Activated naive CD4-positive, alpha-beta T cell treated with anti-CD3 and anti-CD28 coated beads, Interleukin-2, amount 10 ng/mL, durations not matched to agents 7 days and 5 days (primary cell): ENCODE measurements at regions not wholly inside any gene's neighbourhood (a gene's known extent, or its start where the extent isn't known, plus 50 kb on each side); places are given as distances from the start of the nearest gene placed in this dataset.
"Not testable (repeated sequence)": the region's sequence is repeated elsewhere in the genome, so short reads cannot be mapped to it uniquely, and the experiment has no call there.

Experiments
- CTCF ChIA-PET: fragments of 350-600 bp; sonication (Branson Sonifier 250); formaldehyde crosslinking; loops from one replicate; lab custom pipeline; 2021; ENCODE audit warnings: antibody characterized with exemption; lab: Charles Lee
- DNase-seq: peaks from one replicate; pipeline ENCODE4 v3.0.0-alpha.2; 2020
- H3K27ac Mint-ChIP-seq: one replicate; pipeline ENCODE4 v1.8.0; 2021; ENCODE audit warnings: mild to moderate bottlenecking, moderate library complexity, mixed read lengths
- H3K27me3 Mint-ChIP-seq: one replicate; pipeline ENCODE4 v1.8.0; 2021; ENCODE audit warnings: mild to moderate bottlenecking, mixed read lengths
- H3K36me3 Mint-ChIP-seq: one replicate; pipeline ENCODE4 v1.8.0; 2021; ENCODE audit warnings: mixed read lengths
- H3K4me1 Mint-ChIP-seq: one replicate; pipeline ENCODE4 v1.8.0; 2021; ENCODE audit warnings: mixed read lengths
- H3K4me3 Mint-ChIP-seq: one replicate; pipeline ENCODE4 v1.8.0; 2021; ENCODE audit warnings: mild to moderate bottlenecking, moderate library complexity, mixed read lengths
- H3K9me3 Mint-ChIP-seq: one replicate; pipeline ENCODE4 v1.8.0; 2021; ENCODE audit warnings: mixed read lengths

DNA sequence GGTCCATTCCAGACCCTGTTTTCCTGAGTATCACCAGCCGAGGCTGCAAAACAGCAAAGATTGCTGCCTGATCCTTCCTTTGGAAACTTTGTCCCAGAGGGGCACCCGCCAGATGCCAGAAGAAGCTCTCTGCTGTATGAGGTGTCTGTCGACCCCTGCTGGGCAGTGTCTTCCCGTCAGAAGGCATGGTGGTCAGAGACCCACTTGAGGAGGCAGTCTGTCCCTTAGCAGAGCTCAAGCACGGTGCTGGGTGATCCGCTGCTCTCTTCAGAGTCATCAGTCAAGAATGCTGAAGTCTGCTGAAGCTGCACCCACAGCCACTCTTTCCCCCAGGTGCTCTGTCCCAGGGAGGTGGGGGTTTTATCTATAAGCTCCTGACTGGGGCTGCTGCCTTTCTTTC, 1121.2 kb downstream of the NSUN3 start:
- no peaks in the 10 kb centered on the region for H3K27me3 Mint-ChIP-seq
- no peaks in the 10 kb centered on the region for H3K4me1 Mint-ChIP-seq
- no peak overlapping the region for H3K4me3 Mint-ChIP-seq
- peaks cover 13% of the 10 kb centered on the region for H3K9me3 Mint-ChIP-seq
- no peak for DNase-seq
- H3K27ac Mint-ChIP-seq: no peak overlapping the region
- H3K36me3 Mint-ChIP-seq: no peaks in the 10 kb centered on the region
- CTCF ChIA-PET: no interaction called here

DNA sequence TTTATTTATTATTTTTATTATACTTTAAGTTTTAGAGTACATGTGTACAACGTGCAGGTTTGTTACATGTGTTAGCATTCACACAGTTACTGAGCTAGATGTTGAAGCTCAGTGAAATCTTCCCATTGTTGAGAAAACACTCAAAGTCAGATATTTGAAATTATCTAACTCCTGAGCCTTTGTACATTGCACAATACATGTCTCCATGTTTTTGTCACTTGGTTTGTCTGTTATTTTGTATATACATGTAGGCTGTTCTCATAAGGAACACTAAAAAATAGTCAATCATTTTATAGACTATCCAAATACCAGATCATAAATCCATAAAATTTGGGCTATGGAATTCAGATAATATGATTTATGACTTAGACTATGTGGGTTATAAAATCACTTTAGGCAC, 1126.5 kb downstream of the NSUN3 start:
- Mint-ChIP-seq H3K27ac (no peak overlapping the region), H3K36me3 (no peaks in the 10 kb centered on the region), H3K4me3 (no peak overlapping the region), H3K9me3 (no peaks in the 10 kb centered on the region), H3K4me1 (no peaks in the 10 kb centered on the region), H3K27me3 (no peaks in the 10 kb centered on the region)
- CTCF ChIA-PET: no interaction called here
- DNase-seq: no peak

DNA sequence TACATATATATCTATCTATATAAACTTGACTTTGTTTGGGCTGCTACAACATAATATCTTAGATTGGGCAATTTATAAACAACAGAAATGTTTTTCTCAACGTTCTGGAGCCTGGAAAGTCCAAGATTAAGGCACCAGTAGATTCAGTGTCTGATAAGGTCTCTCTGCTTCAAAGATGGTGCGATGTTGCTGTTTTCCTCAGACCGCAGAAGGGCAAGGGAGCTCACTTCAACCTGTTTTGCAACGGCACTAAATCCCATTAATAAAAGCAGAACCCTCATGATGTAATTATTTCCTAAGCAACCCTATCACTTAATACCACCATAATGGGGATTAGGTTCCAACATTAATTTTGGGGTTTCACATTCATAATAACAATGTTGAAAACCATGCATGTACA, 1134.8 kb downstream of the NSUN3 start:
- DNase-seq: no peak
- CTCF ChIA-PET: no interaction called here
- no peak overlapping the region for H3K27ac Mint-ChIP-seq
- H3K27me3 Mint-ChIP-seq: no peaks in the 10 kb centered on the region
- peaks cover 2% of the 10 kb centered on the region for H3K9me3 Mint-ChIP-seq
- no peaks in the 10 kb centered on the region for H3K4me1 Mint-ChIP-seq
- H3K36me3 Mint-ChIP-seq: no peaks in the 10 kb centered on the region
- H3K4me3 Mint-ChIP-seq: no peak overlapping the region

DNA sequence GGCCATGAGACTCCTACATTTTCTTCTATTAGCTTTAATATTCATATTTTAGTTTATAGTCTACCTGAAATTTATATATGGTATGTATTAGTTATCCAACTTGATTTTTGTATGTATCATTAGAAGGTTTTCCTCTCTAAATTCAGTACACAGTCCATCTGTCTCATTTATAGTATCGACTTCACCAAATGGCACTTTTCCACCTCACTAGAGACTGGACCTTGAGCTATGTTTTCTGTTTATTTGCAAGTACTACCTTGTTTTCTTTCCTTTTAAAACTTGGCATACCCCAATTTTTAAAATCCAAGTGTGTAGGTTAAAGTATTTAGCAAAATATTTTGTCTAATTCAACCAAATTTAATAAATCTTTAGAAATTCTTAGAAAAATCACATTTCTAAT, 1137.5 kb downstream of the NSUN3 start:
- CTCF ChIA-PET: no interaction called here
- H3K4me1 Mint-ChIP-seq: no peaks in the 10 kb centered on the region

DNA sequence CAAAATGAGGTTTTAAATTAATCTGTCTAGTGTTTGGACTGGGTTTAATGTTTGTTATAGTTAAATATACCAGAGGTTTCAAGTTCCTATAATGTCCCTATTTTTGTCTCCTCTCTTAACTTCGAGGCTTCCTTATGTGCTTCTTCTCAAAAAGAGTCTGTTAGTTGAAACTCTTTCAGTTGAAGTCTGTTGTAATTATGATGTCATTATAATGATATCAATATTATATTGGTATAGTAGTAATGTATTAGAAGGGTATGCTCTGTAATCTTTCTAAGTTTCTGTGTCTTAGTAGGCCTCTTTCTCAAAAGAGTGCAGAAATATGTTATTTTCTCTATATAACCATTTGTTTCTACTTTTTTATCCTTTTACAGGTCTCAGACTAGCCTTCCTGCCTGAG, 1148.0 kb downstream of the NSUN3 start:
- CTCF ChIA-PET: no interaction called here
- H3K27me3 Mint-ChIP-seq: no peaks in the 10 kb centered on the region

More for the DNA sequence above, 1137.5 kb downstream of the NSUN3 start:
- Mint-ChIP-seq H3K27me3 (no peaks in the 10 kb centered on the region), H3K27ac (no peak overlapping the region), H3K9me3 (peaks cover 20% of the 10 kb centered on the region), H3K36me3 (no peaks in the 10 kb centered on the region), H3K4me3 (no peak overlapping the region)
- DNase-seq: no peak

DNA sequence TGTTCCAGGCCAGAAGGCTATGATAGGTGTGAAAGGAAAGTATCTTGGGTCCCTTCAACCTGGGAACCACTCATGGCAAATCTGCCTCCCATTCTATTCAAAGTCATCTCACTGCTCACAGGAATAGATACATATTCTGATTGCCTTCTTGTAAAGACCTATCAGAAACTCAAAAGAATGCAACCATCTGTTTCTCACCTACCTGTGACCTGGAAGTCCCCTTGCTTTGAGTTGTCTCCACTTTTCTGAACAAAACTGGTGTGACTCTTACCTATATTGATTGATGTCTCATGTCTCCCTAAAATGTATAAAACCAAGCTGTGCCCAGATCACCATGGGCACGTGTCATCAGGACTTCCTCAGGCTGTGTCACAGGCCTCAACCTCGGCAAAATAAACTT, 1149.3 kb downstream of the NSUN3 start:
- CTCF ChIA-PET: no interaction called here
- H3K4me3 Mint-ChIP-seq: no peak overlapping the region
- DNase-seq: no peak
- no peak overlapping the region for H3K27ac Mint-ChIP-seq
- no peaks in the 10 kb centered on the region for H3K4me1 Mint-ChIP-seq
- H3K36me3 Mint-ChIP-seq: no peaks in the 10 kb centered on the region
- peaks cover 3% of the 10 kb centered on the region for H3K9me3 Mint-ChIP-seq
- no peaks in the 10 kb centered on the region for H3K27me3 Mint-ChIP-seq

More for the DNA sequence above, 1148.0 kb downstream of the NSUN3 start:
- DNase-seq: no peak
- H3K36me3 Mint-ChIP-seq: no peaks in the 10 kb centered on the region
- H3K9me3 Mint-ChIP-seq: peaks cover 5% of the 10 kb centered on the region
- no peaks in the 10 kb centered on the region for H3K4me1 Mint-ChIP-seq
- H3K27ac Mint-ChIP-seq: no peak overlapping the region
- no peak overlapping the region for H3K4me3 Mint-ChIP-seq

DNA sequence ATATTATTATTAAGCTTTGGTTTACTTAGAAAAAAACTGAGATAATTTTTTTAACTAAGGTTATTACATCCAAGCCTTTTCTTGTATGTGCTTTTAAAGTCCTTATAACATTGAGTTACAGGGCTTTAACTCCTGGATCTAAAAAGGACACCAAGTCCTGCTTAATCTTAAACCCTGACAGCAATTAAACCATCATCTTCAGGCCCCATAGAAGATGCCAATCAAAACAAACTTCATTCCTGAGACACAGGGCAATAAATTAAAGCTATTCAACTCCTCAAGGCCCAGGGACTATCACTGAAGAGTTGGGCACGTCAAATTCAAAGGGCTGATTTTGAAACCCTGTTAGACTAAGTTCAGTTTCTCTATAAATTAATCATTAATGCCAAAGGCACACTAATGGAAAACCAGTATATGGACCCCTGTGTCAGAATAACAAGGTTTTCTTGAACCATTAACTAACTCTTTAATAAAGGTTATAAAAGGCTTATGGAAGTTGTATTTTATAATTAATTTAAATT, 1152.6 kb downstream of the NSUN3 start:
- H3K27me3 Mint-ChIP-seq: no peaks in the 10 kb centered on the region
- no peak overlapping the region for H3K27ac Mint-ChIP-seq
- no peak overlapping the region for H3K4me3 Mint-ChIP-seq
- peaks cover 8% of the 10 kb centered on the region for H3K9me3 Mint-ChIP-seq
- no peak for DNase-seq
- CTCF ChIA-PET: no interaction called here
- no peaks in the 10 kb centered on the region for H3K36me3 Mint-ChIP-seq
- no peaks in the 10 kb centered on the region for H3K4me1 Mint-ChIP-seq

DNA sequence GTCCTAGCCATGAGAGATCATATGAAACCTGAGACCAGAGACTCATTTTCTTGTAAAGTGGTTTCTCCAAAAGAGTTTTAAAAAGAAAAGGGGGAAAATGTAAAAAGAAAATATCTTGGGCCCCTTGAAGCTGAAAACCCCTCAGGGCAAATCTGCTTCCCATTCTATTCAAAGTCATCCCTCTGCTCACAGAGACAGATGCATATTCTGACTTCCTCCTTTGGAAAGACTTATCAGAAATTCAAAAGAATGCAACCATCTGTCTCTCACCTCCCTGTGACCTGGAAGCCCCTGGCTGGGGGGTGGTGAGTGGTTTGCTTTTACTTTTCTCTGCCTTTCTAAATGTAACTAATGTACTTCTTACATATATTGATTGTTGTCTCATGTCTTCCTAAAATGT, 1154.8 kb downstream of the NSUN3 start:
- CTCF ChIA-PET: interaction anchor here (0.6 kb wide), 1 partner anchor 398 kb away, joined by 3 read pairs; no protein-coding TSS in a partner anchor
- Mint-ChIP-seq H3K9me3 (peaks cover 7% of the 10 kb centered on the region), H3K4me1 (no peaks in the 10 kb centered on the region)

DNA sequence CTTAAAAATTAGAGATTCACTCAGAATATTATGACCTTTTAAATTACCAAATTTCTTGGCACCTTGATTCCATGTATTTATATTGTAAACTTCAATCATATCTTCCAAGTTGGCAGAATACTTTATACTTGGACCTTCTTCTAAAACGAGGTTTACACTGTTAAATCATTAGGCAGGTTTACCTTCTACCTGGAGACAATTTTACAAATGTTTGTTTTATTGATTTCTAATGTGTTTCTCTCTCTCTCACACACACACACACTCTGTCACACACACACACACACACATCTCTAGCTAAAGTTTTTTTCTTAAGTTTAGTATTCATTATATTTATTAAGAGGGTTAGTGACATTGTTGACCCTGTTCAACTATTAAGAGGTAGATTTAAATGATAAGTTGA, 1155.6 kb downstream of the NSUN3 start:
- Mint-ChIP-seq H3K9me3 (peaks cover 10% of the 10 kb centered on the region), H3K4me3 (no peak overlapping the region), H3K27ac (no peak overlapping the region), H3K27me3 (no peaks in the 10 kb centered on the region), H3K36me3 (no peaks in the 10 kb centered on the region), H3K4me1 (no peaks in the 10 kb centered on the region)
- DNase-seq: no peak
- CTCF ChIA-PET: no interaction called here

More for the DNA sequence above, 1154.8 kb downstream of the NSUN3 start:
- no peak for DNase-seq
- no peaks in the 10 kb centered on the region for H3K36me3 Mint-ChIP-seq
- no peaks in the 10 kb centered on the region for H3K27me3 Mint-ChIP-seq
- H3K27ac Mint-ChIP-seq: no peak overlapping the region
- H3K4me3 Mint-ChIP-seq: no peak overlapping the region

DNA sequence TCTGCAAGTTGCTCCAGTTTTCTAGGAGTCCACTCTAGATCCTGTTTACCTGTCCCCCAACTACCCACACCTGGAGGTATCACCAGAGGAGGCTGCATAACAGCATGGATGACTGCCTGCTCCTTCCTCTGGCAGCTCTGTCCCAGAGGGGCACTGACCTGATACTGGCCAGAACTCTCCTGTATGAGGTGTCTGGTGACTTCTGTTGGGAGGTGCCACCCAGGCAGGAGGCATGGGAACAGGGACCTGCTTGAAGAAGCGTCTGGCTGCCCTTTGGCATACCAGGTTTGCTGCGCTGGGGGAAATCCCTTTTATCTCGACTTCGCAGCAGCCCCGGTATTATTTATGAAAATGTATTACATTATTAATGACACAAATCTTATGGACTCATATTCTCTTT, 1163.6 kb downstream of the NSUN3 start:
- H3K4me1 Mint-ChIP-seq: no peaks in the 10 kb centered on the region
- peaks cover 23% of the 10 kb centered on the region for H3K9me3 Mint-ChIP-seq
- no peak for DNase-seq
- H3K36me3 Mint-ChIP-seq: no peaks in the 10 kb centered on the region
- no peak overlapping the region for H3K4me3 Mint-ChIP-seq
- no peak overlapping the region for H3K27ac Mint-ChIP-seq
- CTCF ChIA-PET: no interaction called here
- H3K27me3 Mint-ChIP-seq: no peaks in the 10 kb centered on the region

DNA sequence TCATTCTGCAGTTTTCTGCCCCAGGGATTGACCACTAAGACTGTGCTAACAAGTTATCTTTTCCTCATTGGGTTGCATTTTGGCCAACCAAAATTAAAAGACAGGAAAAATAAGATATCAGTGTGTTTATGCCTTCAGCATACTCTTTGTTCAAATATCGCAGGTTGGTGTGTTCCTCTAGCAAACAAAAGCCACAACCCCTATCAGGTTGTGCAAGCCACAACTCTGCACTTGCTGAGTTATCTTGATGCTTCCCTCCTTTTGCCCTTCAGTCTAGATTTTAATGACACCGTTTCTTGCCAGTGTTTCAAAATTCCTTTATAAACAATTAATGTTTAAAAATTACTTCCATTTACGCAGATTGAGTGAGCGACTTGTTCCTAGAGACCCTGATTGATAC, 1164.2 kb downstream of the NSUN3 start:
- peaks cover 23% of the 10 kb centered on the region for H3K9me3 Mint-ChIP-seq
- no peaks in the 10 kb centered on the region for H3K27me3 Mint-ChIP-seq
- H3K4me3 Mint-ChIP-seq: no peak overlapping the region
- no peaks in the 10 kb centered on the region for H3K36me3 Mint-ChIP-seq
- no peak overlapping the region for H3K27ac Mint-ChIP-seq
- CTCF ChIA-PET: no interaction called here
- H3K4me1 Mint-ChIP-seq: no peaks in the 10 kb centered on the region
- DNase-seq: no peak

DNA sequence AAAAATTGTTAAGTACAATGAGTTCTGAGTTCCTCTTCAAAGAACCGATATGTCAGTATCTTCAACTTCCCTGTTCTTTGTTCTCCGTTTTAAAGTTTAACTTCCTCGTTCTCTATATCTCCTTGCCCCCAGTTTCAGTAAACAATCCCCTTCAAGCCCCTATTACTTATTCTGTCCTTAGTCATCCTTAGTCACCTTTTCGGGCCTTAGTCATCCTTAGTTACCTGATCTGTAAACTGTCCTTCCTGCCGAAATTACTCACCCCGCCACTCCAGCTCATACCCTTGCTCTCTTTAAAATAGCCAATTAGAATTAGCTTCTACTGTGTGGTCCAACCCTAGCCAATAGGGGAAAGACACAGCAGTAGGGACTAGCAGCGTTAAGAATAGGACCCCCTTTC, 1165.6 kb downstream of the NSUN3 start:
- H3K4me1 Mint-ChIP-seq: no peaks in the 10 kb centered on the region
- no peak overlapping the region for H3K27ac Mint-ChIP-seq
- CTCF ChIA-PET: no interaction called here

DNA sequence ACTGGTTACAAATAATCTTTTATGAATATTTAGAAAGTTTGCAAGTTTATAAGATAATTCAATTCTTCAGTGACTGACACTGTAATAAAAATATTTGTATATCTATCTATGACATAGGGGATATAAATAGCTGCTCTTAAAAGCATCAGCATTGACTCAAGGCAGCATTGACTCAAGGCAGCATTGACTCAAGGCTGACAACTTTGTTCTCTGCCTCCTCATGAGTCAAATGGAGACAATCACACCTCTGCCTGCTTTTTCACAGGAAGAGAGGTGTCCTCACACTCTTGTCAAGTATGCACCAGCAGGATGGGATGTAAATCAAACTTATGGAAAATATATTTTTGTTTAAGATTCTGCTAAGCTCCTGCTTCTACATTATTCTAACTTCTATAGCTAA, 1173.1 kb downstream of the NSUN3 start:
- DNase-seq: no peak
- Mint-ChIP-seq H3K36me3 (no peaks in the 10 kb centered on the region), H3K27ac (no peak overlapping the region), H3K27me3 (no peaks in the 10 kb centered on the region), H3K4me3 (no peak overlapping the region), H3K9me3 (peaks cover 7% of the 10 kb centered on the region), H3K4me1 (no peaks in the 10 kb centered on the region)
- CTCF ChIA-PET: no interaction called here

More for the DNA sequence above, 1165.6 kb downstream of the NSUN3 start:
- DNase-seq: no peak
- Mint-ChIP-seq H3K9me3 (peaks cover 20% of the 10 kb centered on the region), H3K36me3 (no peaks in the 10 kb centered on the region), H3K4me3 (no peak overlapping the region), H3K27me3 (no peaks in the 10 kb centered on the region)

DNA sequence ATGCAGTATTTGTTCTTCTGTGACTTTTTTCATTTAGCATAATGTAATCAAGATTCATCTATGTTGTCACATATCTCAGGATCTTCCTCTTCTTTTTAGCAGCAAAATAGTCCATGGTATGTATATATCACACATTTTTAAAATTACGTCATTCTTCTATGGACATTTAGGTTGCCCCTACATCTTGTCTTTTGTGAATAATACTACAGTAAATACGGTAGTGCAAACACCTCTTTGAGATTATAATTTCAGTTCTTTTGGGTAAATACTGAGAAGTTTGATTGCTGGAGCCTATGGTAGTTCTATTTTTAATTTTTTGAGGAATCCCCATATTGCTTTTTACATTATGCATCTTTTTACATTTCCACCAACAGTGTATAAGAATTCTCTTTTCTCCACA, 1174.9 kb downstream of the NSUN3 start:
- Mint-ChIP-seq H3K9me3 (peaks cover 7% of the 10 kb centered on the region), H3K27ac (no peak overlapping the region), H3K36me3 (no peaks in the 10 kb centered on the region), H3K27me3 (no peaks in the 10 kb centered on the region), H3K4me3 (no peak overlapping the region), H3K4me1 (no peaks in the 10 kb centered on the region)
- DNase-seq: no peak
- CTCF ChIA-PET: no interaction called here

DNA sequence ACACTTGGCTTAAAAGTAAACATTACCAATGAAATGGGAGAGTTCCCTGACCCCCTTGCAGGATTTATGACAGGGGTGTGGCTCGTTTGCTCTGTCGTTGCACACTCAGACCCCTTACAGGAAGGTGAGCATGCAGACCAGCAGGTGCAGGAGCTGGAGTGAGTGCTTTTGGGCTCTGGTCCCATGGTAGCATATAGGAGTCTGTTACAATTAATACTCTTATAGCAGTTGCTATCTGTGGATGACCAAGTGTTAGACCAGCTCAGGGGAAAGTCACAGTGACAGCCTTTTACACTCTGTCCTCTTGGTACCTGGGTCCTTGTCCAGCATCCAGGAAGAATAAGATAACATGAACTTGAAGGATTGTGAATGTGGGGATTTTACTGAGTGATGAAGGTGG, 1177.5 kb downstream of the NSUN3 start:
- Mint-ChIP-seq H3K27ac (no peak overlapping the region), H3K9me3 (peaks cover 7% of the 10 kb centered on the region), H3K4me3 (no peak overlapping the region), H3K4me1 (no peaks in the 10 kb centered on the region), H3K27me3 (no peaks in the 10 kb centered on the region), H3K36me3 (no peaks in the 10 kb centered on the region)
- CTCF ChIA-PET: interaction anchor here (0.6 kb wide), 1 partner anchor 760 kb away, joined by 3 read pairs; no protein-coding TSS in a partner anchor
- DNase-seq: no peak

DNA sequence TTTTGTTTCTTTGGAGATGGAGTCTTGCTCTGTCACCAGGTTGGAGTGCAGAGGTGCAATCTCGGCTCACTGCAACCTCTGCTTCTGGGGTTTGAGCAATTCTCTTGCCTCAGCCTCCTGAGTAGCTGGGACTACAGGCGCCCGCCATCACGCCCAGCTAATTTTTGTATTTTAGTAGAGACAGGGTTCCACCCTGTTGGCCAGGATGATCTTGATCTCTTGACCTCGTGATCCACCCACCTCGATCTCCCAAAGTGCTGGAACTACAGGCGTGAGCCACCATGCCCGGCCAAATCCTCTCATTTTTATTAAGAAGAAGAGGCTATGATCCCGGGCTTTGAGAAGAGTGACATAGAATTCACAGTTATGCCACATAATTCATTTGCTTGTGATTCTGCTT, 1178.4 kb downstream of the NSUN3 start:
- H3K27me3 Mint-ChIP-seq, CTCF ChIA-PET, H3K4me3 Mint-ChIP-seq, H3K9me3 Mint-ChIP-seq, H3K4me1 Mint-ChIP-seq, H3K36me3 Mint-ChIP-seq, H3K27ac Mint-ChIP-seq, DNase-seq: not testable (repeated sequence)
